ENCODE measurements at regions not wholly inside any gene's neighbourhood (a gene's known extent, or its start where the extent isn't known, plus 50 kb on each side); places are given as distances from the start of the nearest gene placed in this dataset.

- no peak for DNase-seq (ENCODE audit: low spot score)
- in situ Hi-C loops (cut with MboI; ENCODE audit: low sequenced_read_pairs, unreplicated experiment): no loop called here
- TF ChIP-seq, protein P1, sequence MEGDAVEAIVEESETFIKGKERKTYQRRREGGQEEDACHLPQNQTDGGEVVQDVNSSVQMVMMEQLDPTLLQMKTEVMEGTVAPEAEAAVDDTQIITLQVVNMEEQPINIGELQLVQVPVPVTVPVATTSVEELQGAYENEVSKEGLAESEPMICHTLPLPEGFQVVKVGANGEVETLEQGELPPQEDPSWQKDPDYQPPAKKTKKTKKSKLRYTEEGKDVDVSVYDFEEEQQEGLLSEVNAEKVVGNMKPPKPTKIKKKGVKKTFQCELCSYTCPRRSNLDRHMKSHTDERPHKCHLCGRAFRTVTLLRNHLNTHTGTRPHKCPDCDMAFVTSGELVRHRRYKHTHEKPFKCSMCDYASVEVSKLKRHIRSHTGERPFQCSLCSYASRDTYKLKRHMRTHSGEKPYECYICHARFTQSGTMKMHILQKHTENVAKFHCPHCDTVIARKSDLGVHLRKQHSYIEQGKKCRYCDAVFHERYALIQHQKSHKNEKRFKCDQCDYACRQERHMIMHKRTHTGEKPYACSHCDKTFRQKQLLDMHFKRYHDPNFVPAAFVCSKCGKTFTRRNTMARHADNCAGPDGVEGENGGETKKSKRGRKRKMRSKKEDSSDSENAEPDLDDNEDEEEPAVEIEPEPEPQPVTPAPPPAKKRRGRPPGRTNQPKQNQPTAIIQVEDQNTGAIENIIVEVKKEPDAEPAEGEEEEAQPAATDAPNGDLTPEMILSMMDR (IDR thresholded peaks at IDR 0.05; ENCODE audit: borderline replicate concordance, control extremely low read depth, extremely low read depth, insufficient read depth, missing control alignments): no peak
These were observed 486.5 kb downstream of the GRXCR1 start for GRCh38 chr4:43379016-43379415.

GRCh38 chr4:43380093-43380492 is 487.6 kb downstream of the GRXCR1 start:
- DNase-seq (ENCODE audit: low spot score): no peak
- TF ChIP-seq, protein P1 (IDR thresholded peaks at IDR 0.05; ENCODE audit: borderline replicate concordance, control extremely low read depth, extremely low read depth, insufficient read depth, missing control alignments): no peak

DNA sequence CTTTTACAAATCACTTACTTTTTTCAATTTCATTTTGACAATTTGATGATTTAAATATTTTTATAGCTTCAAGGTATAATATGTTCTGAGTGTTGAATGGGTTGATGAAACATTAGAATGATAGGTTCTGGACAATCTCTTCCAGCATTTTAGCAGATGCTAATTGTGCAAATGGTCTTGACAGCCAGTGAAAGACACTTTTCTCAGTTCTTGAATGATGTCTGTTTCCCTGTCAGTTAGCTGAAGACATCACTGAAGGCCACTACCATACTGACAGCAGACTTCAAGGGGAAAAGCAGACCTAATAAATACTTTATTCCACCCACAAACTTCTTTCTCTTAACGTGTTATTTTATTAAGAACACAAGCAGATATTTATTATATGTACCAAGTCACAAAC is 498.6 kb downstream of the GRXCR1 start:
- DNase-seq (ENCODE audit: low spot score): no peak
- in situ Hi-C loops (cut with MboI; ENCODE audit: low sequenced_read_pairs, unreplicated experiment): no loop called here
- TF ChIP-seq, protein P1 (IDR thresholded peaks at IDR 0.05; ENCODE audit: borderline replicate concordance, control extremely low read depth, extremely low read depth, insufficient read depth, missing control alignments): no peak

More at GRCh38 chr4:43380093-43380492, 487.6 kb downstream of the GRXCR1 start:
- in situ Hi-C loops (cut with MboI; ENCODE audit: low sequenced_read_pairs, unreplicated experiment): no loop called here

DNA sequence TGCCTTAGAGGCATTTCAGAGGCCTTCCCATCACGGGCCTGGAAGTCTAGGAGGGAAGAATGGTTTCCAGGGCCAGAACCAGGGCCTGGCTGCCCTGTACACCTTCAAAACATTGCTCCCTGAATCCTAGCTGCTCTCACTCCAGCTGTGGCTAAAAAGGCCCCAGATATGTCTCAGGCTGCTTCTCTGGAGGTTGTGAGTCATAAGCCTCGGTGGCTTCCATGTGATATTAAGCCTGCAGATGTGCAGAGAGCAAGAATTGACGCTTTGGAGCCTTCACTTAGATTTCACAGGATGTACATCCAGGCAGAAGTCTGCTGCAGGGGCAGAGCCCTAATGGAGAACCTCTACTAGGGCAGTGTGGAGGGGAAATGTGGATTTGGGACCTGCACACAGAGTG is 502.5 kb downstream of the GRXCR1 start:
- in situ Hi-C loops (cut with MboI; ENCODE audit: low sequenced_read_pairs, unreplicated experiment): no loop called here
- no peak for DNase-seq (ENCODE audit: low spot score)
- TF ChIP-seq, protein P1 (IDR thresholded peaks at IDR 0.05; ENCODE audit: borderline replicate concordance, control extremely low read depth, extremely low read depth, insufficient read depth, missing control alignments): no peak

- TF ChIP-seq, protein P1 (IDR thresholded peaks at IDR 0.05; ENCODE audit: borderline replicate concordance, control extremely low read depth, extremely low read depth, insufficient read depth, missing control alignments): no peak
- DNase-seq (ENCODE audit: low spot score): no peak
- in situ Hi-C loops (cut with MboI; ENCODE audit: low sequenced_read_pairs, unreplicated experiment): no loop called here
These were observed 507.2 kb downstream of the GRXCR1 start for GRCh38 chr4:43399726-43400125.

DNA sequence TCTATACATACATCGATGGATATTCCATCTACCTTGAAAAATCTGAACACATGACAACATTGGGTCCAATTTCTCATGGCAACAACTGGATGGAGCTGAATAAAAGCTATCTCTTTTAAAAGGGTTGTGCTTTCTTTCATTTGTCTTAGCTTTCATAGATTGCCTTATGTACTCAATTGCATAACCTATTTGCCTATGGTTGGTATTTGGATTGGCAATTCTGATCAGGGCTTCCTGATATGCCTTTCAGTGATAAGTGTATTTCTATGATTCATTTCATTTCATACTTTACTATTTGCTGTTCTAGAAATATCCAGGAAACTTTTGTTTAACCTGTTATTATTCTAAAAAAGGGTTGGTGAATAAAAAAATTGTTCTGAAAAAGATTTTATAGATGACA is 509.9 kb downstream of the GRXCR1 start:
- TF ChIP-seq, protein P1 (IDR thresholded peaks at IDR 0.05; ENCODE audit: borderline replicate concordance, control extremely low read depth, extremely low read depth, insufficient read depth, missing control alignments): no peak
- in situ Hi-C loops (cut with MboI; ENCODE audit: low sequenced_read_pairs, unreplicated experiment): no loop called here
- DNase-seq (ENCODE audit: low spot score): no peak

DNA sequence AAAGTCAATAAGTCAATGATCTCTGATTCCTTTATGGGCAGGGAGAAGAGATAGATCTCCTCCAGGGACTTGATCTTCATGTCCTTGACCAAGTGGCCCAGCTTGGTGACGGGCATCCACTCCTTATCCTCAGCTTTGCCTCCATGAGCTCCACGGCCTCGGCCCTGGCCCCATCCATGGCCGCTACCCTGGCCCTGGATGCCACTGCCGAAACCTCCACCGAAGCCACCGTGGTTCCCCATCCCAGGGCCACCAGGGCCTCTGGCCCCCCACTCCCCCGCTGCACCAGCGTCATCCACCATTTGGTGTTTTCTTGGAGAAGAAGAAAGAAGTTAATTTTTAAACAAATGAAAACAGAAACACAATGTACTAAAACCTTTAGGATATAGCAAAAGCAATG is 518.1 kb downstream of the GRXCR1 start:
- TF ChIP-seq, protein P1 (IDR thresholded peaks at IDR 0.05; ENCODE audit: borderline replicate concordance, control extremely low read depth, extremely low read depth, insufficient read depth, missing control alignments): no peak
- in situ Hi-C loops (cut with MboI; ENCODE audit: low sequenced_read_pairs, unreplicated experiment): no loop called here
- no peak for DNase-seq (ENCODE audit: low spot score)

All from GM13976 (cell line).